T-cell (primary cell): ENCODE measurements at regions not wholly inside any gene's neighbourhood (a gene's known extent, or its start where the extent isn't known, plus 50 kb on each side); places are given as distances from the start of the nearest gene placed in this dataset.

Experiments
- ATAC-seq, 4 experiments: fragments of 200-7000 bp in 3 of 4; fragments of 150-1000 bp in 1 of 4; cut with Tn5 transposase; replicated peaks in 1 of 4; 1 replicate in 3 of 4; 2 replicates in 1 of 4; pipeline ENCODE4 v1.10.0; 2021; ENCODE audit warnings: moderate library complexity in 3 of 4, mild to moderate bottlenecking in 2 of 4, moderate number of reproducible peaks in 1 of 4
- CTCF ChIA-PET, 2 donors: fragments of 300-600 bp; sonication (Branson Sonifier 250); formaldehyde crosslinking; loops; one replicate each; lab custom pipeline; 2022; ENCODE audit warnings: antibody characterized with exemption in 2 of 2; lab: Charles Lee
- POLR2A ChIA-PET, 2 donors: fragments of 300-600 bp; sonication (Branson Sonifier 250); formaldehyde crosslinking; loops; one replicate each; lab custom pipeline; 2022; ENCODE audit warnings: antibody characterized with exemption in 2 of 2; lab: Charles Lee
- DNase-seq, 35 experiments: peaks; one replicate each; pipeline versions ENCODE4 v3.0.0 to v3.0.0-alpha.2; 2013 to 2023
- H3K27ac ChIP-seq: one replicate; pipeline ENCODE4 v1.5.1; 2013; ENCODE audit warnings: low read length
- H3K27me3 ChIP-seq, 2 experiments: replicated peaks in 1 of 2; 1 replicate in 1 of 2; 2 replicates in 1 of 2; pipeline versions ENCODE4 v1.6.1 to v1.7.0; 2013; ENCODE audit warnings: low read length in 1 of 2, mixed read lengths in 1 of 2; ENCODE audit not compliant: control insufficient read depth in 2 of 2, insufficient read depth in 2 of 2; ENCODE audit errors: extremely low read depth in 1 of 2
- H3K36me3 ChIP-seq, 2 donors: 1 replicate in 1 of 2; 2 replicates in 1 of 2; pipeline versions ENCODE4 v1.6.1 to v1.7.0; 2013; ENCODE audit warnings: low read length in 1 of 2; ENCODE audit not compliant: control insufficient read depth in 2 of 2, insufficient read depth in 1 of 2; ENCODE audit errors: extremely low read depth in 1 of 2
- H3K4me1 ChIP-seq, 2 experiments: 1 replicate in 1 of 2; 2 replicates in 1 of 2; pipeline versions ENCODE4 v1.6.1 to v1.7.0; 2013; ENCODE audit warnings: low read length in 2 of 2, mixed read lengths in 1 of 2; ENCODE audit not compliant: insufficient read depth in 2 of 2, control insufficient read depth in 1 of 2; ENCODE audit errors: extremely low read depth in 1 of 2
- H3K4me3 ChIP-seq, 2 donors: 1 replicate in 1 of 2; 2 replicates in 1 of 2; pipeline versions ENCODE4 v1.5.1 to v1.7.0; 2013; ENCODE audit warnings: mild to moderate bottlenecking in 2 of 2, low read length in 1 of 2, moderate library complexity in 1 of 2; ENCODE audit not compliant: control insufficient read depth in 1 of 2; ENCODE audit errors: extremely low read depth in 1 of 2
- H3K9me3 ChIP-seq: 2 replicates; pipeline ENCODE4 v1.7.0; 2013
- H3K27ac Mint-ChIP-seq, 2 donors: one replicate each; pipeline ENCODE4 v1.8.0; 2020 to 2021; ENCODE audit warnings: mild to moderate bottlenecking in 2 of 2, mixed read lengths in 2 of 2
- H3K27me3 Mint-ChIP-seq, 2 donors: one replicate each; pipeline ENCODE4 v1.8.0; 2021 to 2022; ENCODE audit warnings: mixed read lengths in 2 of 2
- H3K36me3 Mint-ChIP-seq: one replicate; pipeline ENCODE4 v1.8.0; 2021; ENCODE audit warnings: mixed read lengths
- H3K4me1 Mint-ChIP-seq, 3 donors: one replicate each; pipeline ENCODE4 v1.8.0; 2020 to 2022; ENCODE audit warnings: mixed read lengths in 3 of 3, mild to moderate bottlenecking in 1 of 3
- H3K4me3 Mint-ChIP-seq, 3 donors: one replicate each; pipeline ENCODE4 v1.8.0; 2020 to 2022; ENCODE audit warnings: mild to moderate bottlenecking in 3 of 3, mixed read lengths in 3 of 3, moderate library complexity in 3 of 3
- H3K9me3 Mint-ChIP-seq, 3 donors: one replicate each; pipeline ENCODE4 v1.8.0; 2020 to 2022; ENCODE audit warnings: mixed read lengths in 3 of 3
- WGBS: methylation state at CpG from one replicate; pipeline ENCODE4 v1.1.5; 2013; ENCODE audit warnings: missing lambda C conversion rate; ENCODE audit not compliant: insufficient coverage; 5-methylcytosine and 5-hydroxymethylcytosine counted together

DNA sequence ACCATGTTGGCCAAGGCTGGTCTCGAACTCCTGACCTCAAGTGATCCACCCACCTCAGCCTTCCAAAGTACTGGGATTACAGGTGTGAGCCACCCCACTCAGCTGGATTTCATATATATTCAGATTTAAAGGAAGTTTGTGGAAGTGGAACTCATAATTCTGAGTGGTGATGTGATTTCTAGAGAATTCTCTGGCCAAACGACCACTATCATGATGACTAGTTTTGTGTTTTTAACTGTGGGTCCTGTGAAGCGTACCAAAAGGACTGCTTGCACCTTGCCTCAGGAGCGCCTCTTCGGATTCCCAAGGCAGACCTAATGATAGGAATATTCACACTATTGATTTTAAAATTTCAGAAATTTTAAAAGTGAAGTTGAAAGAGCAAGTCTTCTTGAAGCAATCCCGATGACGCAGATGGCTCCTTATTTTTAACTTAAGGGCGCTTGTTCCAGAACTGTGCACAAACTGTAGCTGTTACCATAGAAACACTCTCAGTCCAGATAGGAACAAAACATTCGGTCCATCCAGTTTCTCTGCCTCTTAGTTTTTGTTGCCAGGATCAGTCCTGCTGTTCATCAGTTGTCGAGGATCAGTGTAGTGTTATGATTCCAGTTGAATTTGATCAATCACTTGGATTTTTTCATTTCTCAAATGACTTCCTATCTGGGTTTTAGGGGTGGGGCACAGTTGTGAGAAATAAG is 51.7 kb upstream of the CLCN4 start:
- Histone ChIP-seq H3K36me3 (peaks cover 0 to 5% of the 10 kb centered on the region in 2 donors), H3K27me3 (no peaks in the 10 kb centered on the region), H3K27ac (no peak overlapping the region), H3K4me1 (peaks cover 19 to 52% of the 10 kb centered on the region in 2 experiments), H3K4me3 (no peak overlapping the region), H3K9me3 (no peaks in the 10 kb centered on the region)
- CTCF ChIA-PET, result no interaction called here
- no CpG with 5 or more reads among the region's 10 CpGs for WGBS
- DNase-seq (no peak), ATAC-seq (no peak)
- Mint-ChIP-seq H3K27ac (peak overlapping the region; percentile 64 to 95), H3K27me3 (no peaks in the 10 kb centered on the region), H3K4me3 (no peak overlapping the region), H3K9me3 (no peaks in the 10 kb centered on the region), H3K4me1 (peaks cover 44 to 71% (median 56%) of the 10 kb centered on the region in 3 donors), H3K36me3 (peaks cover 28% of the 10 kb centered on the region)
- POLR2A ChIA-PET, result interaction anchor here in 1 of 2 donors (0.6 kb wide), 1 partner anchor 1118 kb away, joined by 3 read pairs; no protein-coding TSS in a partner anchor

DNA sequence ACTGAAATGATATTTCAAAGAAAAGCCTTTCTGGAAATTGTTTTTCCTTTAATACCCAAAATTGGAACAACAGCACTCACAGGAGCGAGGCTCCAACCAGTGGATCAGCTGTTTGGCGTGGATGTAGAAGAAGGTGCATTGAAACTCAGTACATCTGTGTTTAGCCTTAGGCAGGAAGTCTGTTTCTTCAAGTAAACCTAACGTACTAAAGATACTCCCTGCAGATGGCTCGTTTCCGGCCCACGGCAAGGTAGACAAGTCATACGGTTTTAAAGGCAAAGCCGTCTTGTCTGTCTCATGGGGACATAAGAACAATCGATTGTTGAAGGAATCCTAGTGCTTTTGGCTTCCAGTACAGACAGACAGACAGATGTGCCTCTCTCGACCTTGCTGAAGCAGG is 50.0 kb upstream of the CLCN4 start:
- Mint-ChIP-seq H3K9me3 (no peaks in the 10 kb centered on the region), H3K36me3 (peaks cover 27% of the 10 kb centered on the region), H3K27me3 (no peaks in the 10 kb centered on the region), H3K27ac (peak overlapping the region; percentile 93 to 95), H3K4me1 (peaks cover 58 to 71% (median 61%) of the 10 kb centered on the region in 3 donors), H3K4me3 (peak overlapping the region; percentile 55 to 66 (median 57))
- Histone ChIP-seq H3K36me3 (peaks cover 0 to 5% of the 10 kb centered on the region in 2 donors), H3K27ac (peak overlapping the region; percentile 98), H3K27me3 (no peaks in the 10 kb centered on the region), H3K4me1 (peaks cover 22 to 54% of the 10 kb centered on the region in 2 experiments), H3K9me3 (no peaks in the 10 kb centered on the region), H3K4me3 (peak overlapping the region in 1 of 2 donors; percentile 0)
- 0% methylated on average over 5 of the region's 10 CpGs for WGBS
- ChIA-PET CTCF (no interaction called here), POLR2A (interaction anchor here in 1 of 2 donors (0.7 kb wide), 1 partner anchor 110 kb away, joined by 3 read pairs; no protein-coding TSS in a partner anchor)
- ATAC-seq (peak; percentile 46 to 61 (median 56)), DNase-seq (peak in 34 of 35 experiments; percentile 15 to 73 (median 50))
